Keratinocyte (primary cell): ENCODE measurements at regions not wholly inside any gene's neighbourhood (a gene's known extent, or its start where the extent isn't known, plus 50 kb on each side); places are given as distances from the start of the nearest gene placed in this dataset.

ENCODE experiments used
- EZH2 ChIP-seq: IDR thresholded peaks from one replicate; pipeline ENCODE4 v1.6.1; 2012; ENCODE audit warnings: inconsistent platforms, mild to moderate bottlenecking, low read length, moderate library complexity
- TF ChIP-seq, protein P1 (sequence below), 3 experiments: IDR thresholded peaks in 1 of 3; conservative IDR thresholded peaks in 1 of 3; optimal IDR thresholded peaks in 1 of 3; 2 replicates in 2 of 3; 3 replicates in 1 of 3; pipeline versions ENCODE3 to v1.5.1; 2011; ENCODE audit warnings: low read length in 3 of 3, mild to moderate bottlenecking in 3 of 3, moderate library complexity in 2 of 3, control low read depth in 1 of 3, inconsistent platforms in 1 of 3; ENCODE audit not compliant: insufficient read depth in 2 of 3; ENCODE audit errors: extremely low read depth in 1 of 3

DNA sequence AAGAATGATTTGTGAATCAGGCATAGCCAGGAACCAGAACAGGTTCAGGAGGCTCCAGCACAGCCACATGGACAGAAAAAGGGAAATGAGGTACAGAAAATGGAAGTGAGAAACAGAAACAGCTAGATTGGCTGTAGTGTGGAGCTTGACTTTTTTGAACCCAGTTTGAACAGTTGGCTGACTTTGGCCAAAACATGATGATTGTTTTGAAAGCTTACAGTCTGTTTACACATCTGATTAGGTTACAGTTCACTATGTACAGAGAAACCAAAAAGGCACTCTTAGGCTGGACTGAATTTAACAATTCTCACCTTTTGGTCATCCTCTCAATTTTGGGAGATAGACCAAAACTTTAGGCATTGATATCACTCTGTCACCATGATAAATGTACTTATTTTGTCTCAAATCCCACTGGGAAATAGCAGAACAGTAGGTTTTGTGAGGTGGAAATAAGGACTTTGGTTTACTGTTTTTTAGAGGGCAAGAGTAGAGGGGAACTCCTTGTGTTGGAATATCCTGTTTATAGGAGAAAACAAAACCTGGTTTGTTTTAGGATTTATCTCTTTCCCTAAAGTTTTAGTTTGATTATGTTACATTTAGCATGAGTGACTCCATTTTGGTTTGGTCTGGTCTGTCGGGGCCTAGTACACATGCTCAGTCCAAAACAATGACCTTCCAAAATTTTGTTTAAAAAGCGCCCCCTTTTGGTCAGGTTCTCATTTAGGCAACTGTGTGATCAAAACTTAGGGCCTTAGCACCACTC is 123.1 kb downstream of the OLIG3 start:
- TF ChIP-seq, protein P1, sequence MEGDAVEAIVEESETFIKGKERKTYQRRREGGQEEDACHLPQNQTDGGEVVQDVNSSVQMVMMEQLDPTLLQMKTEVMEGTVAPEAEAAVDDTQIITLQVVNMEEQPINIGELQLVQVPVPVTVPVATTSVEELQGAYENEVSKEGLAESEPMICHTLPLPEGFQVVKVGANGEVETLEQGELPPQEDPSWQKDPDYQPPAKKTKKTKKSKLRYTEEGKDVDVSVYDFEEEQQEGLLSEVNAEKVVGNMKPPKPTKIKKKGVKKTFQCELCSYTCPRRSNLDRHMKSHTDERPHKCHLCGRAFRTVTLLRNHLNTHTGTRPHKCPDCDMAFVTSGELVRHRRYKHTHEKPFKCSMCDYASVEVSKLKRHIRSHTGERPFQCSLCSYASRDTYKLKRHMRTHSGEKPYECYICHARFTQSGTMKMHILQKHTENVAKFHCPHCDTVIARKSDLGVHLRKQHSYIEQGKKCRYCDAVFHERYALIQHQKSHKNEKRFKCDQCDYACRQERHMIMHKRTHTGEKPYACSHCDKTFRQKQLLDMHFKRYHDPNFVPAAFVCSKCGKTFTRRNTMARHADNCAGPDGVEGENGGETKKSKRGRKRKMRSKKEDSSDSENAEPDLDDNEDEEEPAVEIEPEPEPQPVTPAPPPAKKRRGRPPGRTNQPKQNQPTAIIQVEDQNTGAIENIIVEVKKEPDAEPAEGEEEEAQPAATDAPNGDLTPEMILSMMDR (optimal IDR thresholded peaks at IDR 0.05 in 1 of 3, IDR thresholded peaks at IDR 0.05 in 1 of 3, conservative IDR thresholded peaks at IDR 0.05 in 1 of 3; ENCODE audit: extremely low read depth in 1 of 3, insufficient read depth in 2 of 3, low read length in 3 of 3) = no peak
- no peak for TF ChIP-seq EZH2
